Upper lobe of right lung (tissue), 1 donor: ENCODE measurements at regions not wholly inside any gene's neighbourhood (a gene's known extent, or its start where the extent isn't known, plus 50 kb on each side); places are given as distances from the start of the nearest gene placed in this dataset.
"Not testable (repeated sequence)": the region's sequence is repeated elsewhere in the genome, so short reads cannot be mapped to it uniquely, and the experiment has no call there.

Source experiments
- ATAC-seq: fragments of 200-7000 bp; cut with Tn5 transposase; one replicate; pipeline ENCODE4 v1.9.1; 2020; ENCODE audit warnings: mild to moderate bottlenecking, moderate library complexity
- DNase-seq: peaks from one replicate; pipeline ENCODE4 v3.0.0-alpha.2; 2020
- H3K27ac ChIP-seq: fragments of 200-600 bp; one replicate; pipeline ENCODE4 v1.8.0; 2022
- H3K27me3 ChIP-seq: fragments of 200-600 bp; one replicate; pipeline ENCODE4 v1.8.0; 2022; ENCODE audit warnings: mild to moderate bottlenecking
- H3K36me3 ChIP-seq: fragments of 200-600 bp; one replicate; pipeline ENCODE4 v1.8.0; 2022
- H3K4me1 ChIP-seq: fragments of 200-600 bp; one replicate; pipeline ENCODE4 v1.8.0; 2022
- H3K4me3 ChIP-seq: fragments of 200-600 bp; one replicate; pipeline ENCODE4 v1.8.0; 2022; ENCODE audit warnings: mild to moderate bottlenecking
- H3K9me3 ChIP-seq: fragments of 200-600 bp; one replicate; pipeline ENCODE4 v1.8.0; 2022
- intact Hi-C: fragments of 100-400 bp; cut with DNase I; formaldehyde crosslinking; loops from one replicate; pipeline ENCODE4 v1.11.0; 2022
- TF ChIP-seq, protein P1 (sequence below): fragments of 200-600 bp; IDR thresholded peaks from one replicate; pipeline ENCODE4 v1.8.0; 2022; ENCODE audit warnings: antibody characterized with exemption
- donor health status: DM: no; HTN: yes; CAD: no; lungs with severe emphysema.

DNA sequence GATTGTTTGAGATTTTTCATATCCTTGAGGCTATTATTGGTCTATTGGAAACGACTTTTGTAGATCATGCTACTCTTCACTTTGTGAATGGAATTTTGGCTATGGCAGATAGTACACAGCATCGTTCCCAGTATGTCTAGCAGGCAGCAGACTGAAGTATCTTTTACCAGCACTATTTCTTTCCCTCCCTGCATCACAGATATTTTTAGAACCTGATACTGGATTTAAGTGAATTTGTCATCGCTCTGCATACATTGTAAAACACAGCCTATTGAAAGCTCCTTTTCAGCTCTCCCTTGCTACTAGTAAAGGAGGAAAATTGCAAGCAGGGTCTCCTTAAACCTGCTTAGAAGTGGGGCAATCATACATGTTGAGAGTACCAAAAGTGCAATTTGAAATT lies 133.6 kb downstream of the LUZP4 start:
- no peak for ATAC-seq
- no peaks in the 10 kb centered on the region for H3K4me1 ChIP-seq
- DNase-seq: no peak
- H3K9me3 ChIP-seq: no peaks in the 10 kb centered on the region
- intact Hi-C loops: no loop called here
- H3K27me3 ChIP-seq: no peaks in the 10 kb centered on the region
- TF ChIP-seq, protein P1, sequence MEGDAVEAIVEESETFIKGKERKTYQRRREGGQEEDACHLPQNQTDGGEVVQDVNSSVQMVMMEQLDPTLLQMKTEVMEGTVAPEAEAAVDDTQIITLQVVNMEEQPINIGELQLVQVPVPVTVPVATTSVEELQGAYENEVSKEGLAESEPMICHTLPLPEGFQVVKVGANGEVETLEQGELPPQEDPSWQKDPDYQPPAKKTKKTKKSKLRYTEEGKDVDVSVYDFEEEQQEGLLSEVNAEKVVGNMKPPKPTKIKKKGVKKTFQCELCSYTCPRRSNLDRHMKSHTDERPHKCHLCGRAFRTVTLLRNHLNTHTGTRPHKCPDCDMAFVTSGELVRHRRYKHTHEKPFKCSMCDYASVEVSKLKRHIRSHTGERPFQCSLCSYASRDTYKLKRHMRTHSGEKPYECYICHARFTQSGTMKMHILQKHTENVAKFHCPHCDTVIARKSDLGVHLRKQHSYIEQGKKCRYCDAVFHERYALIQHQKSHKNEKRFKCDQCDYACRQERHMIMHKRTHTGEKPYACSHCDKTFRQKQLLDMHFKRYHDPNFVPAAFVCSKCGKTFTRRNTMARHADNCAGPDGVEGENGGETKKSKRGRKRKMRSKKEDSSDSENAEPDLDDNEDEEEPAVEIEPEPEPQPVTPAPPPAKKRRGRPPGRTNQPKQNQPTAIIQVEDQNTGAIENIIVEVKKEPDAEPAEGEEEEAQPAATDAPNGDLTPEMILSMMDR: no peak
- no peak overlapping the region for H3K4me3 ChIP-seq
- H3K36me3 ChIP-seq: no peaks in the 10 kb centered on the region
- no peak overlapping the region for H3K27ac ChIP-seq

- TF ChIP-seq, protein P1: no peak
- intact Hi-C loops: no loop called here
- Histone ChIP-seq H3K36me3 (no peaks in the 10 kb centered on the region), H3K9me3 (no peaks in the 10 kb centered on the region), H3K4me3 (no peak overlapping the region), H3K27ac (no peak overlapping the region), H3K27me3 (no peaks in the 10 kb centered on the region), H3K4me1 (no peaks in the 10 kb centered on the region)
- DNase-seq (no peak), ATAC-seq (no peak)
These were observed 135.6 kb upstream of the PLS3 start for GRCh38 chrX:115425359-115425758.

GRCh38 chrX:115427861-115428410 lies 133.0 kb upstream of the PLS3 start:
- intact Hi-C loops: no loop called here
- Histone ChIP-seq H3K27me3 (no peaks in the 10 kb centered on the region), H3K36me3 (no peaks in the 10 kb centered on the region), H3K27ac (no peak overlapping the region), H3K4me1 (no peaks in the 10 kb centered on the region), H3K9me3 (no peaks in the 10 kb centered on the region), H3K4me3 (no peak overlapping the region)
- ATAC-seq (no peak), DNase-seq (no peak)
- TF ChIP-seq, protein P1: no peak

- H3K9me3 ChIP-seq, H3K4me1 ChIP-seq, H3K27ac ChIP-seq, DNase-seq, H3K27me3 ChIP-seq, ATAC-seq, intact Hi-C loops, H3K4me3 ChIP-seq, H3K36me3 ChIP-seq: not testable (repeated sequence)
These were observed 126.1 kb upstream of the PLS3 start for GRCh38 chrX:115434834-115435233.

DNA sequence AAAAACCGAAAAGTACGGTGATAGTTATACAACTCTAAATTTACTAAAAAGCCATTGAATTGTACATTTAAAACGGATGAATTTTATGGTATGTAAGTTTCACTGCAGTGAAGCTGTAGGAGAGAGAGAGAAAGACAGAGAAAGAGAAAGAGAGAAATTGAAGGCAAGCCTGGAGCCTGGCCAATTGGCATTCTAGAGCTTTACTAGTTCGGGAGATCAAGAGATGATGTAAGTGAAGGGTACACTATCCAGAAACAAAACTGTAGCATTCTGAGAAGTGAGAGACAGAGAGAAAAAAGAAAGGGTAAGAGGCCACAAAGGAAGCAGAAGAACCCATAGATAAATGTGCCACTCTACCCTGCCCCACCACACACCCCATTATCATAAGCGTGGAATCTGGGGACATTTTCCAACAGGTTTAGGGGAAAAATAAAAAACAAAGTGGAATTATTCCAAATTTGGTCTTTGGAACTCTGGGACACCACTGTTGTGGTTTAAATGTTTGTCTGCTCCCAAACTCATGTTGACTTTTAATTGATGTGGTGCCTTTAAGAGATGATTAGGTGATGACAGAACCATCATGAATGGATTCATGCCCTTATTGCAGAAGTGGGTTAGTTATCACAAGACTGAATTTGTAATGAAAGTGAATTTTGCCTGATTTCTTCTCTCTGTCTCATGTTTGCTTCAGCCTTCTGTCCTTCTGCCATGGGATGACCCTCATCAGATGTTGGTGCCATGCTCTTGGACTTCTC lies 123.0 kb upstream of the PLS3 start:
- intact Hi-C loops: no loop called here
- DNase-seq (no peak), ATAC-seq (no peak)
- Histone ChIP-seq H3K36me3 (no peaks in the 10 kb centered on the region), H3K9me3 (no peaks in the 10 kb centered on the region), H3K27ac (no peak overlapping the region), H3K4me1 (no peaks in the 10 kb centered on the region), H3K4me3 (no peak overlapping the region), H3K27me3 (no peaks in the 10 kb centered on the region)
- TF ChIP-seq, protein P1: no peak

DNA sequence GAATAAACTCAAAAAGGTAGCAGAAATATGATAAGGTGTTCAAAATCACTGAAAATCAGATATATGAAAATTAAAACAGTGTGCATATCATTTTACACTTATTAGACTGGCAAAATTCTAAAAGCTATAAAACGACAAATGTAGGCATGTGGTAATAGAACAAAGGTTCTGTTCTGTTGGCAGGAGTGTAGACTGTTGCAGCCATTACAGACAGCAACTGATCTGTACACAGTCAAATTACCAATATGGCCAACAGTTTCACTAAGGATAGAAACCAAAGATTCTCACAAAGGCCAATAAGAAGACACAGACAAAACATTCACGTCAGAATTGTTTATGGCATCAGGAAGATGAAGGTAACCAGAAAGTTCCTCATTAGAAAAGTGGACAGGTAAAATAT lies 112.8 kb upstream of the PLS3 start:
- H3K27ac ChIP-seq: no peak overlapping the region
- no peaks in the 10 kb centered on the region for H3K27me3 ChIP-seq
- no peak overlapping the region for H3K4me3 ChIP-seq
- ATAC-seq: no peak
- H3K36me3 ChIP-seq: no peaks in the 10 kb centered on the region
- TF ChIP-seq, protein P1: no peak
- DNase-seq: no peak
- intact Hi-C loops: no loop called here
- no peaks in the 10 kb centered on the region for H3K9me3 ChIP-seq
- no peaks in the 10 kb centered on the region for H3K4me1 ChIP-seq
